NAMALWA (cell line): ENCODE measurements at regions not wholly inside any gene's neighbourhood (a gene's known extent, or its start where the extent isn't known, plus 50 kb on each side); places are given as distances from the start of the nearest gene placed in this dataset.
"Not testable (repeated sequence)": the region's sequence is repeated elsewhere in the genome, so short reads cannot be mapped to it uniquely, and the experiment has no call there.

Experiments used
- DNase-seq: peaks from one replicate; pipeline ENCODE4 v3.0.0-alpha.2; 2015; ENCODE audit warnings: low spot score

DNA sequence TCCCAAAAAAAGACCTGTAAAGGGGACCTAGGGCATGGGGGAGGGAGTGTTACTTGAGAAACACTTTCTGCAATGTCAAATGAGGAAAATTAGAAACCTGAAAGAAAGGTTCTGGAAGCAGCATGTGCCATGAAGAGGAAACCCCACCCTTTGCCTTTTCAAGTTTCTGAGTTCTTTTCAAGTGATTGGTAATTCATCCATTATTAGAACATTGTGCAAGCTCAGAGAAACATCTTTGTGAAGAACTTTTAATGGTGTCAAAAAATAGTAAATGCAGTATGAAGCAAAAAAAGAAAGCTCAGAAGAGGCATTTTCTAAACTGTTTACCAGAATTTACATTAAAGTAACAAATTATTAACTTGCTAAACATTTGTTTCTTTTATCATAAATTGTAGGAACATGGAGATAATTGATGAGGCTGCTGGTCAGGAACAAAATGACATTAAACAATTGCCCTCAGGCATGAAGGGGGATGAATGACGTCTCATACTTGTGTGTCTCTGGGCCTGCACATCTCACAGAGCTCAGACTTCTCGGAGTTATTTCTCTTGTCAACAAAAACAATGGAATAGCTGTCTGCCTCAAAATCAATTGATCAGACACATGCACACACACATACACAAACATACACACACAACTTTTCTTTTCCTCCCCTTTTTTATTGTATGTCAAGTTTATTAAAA lies 1946.0 kb upstream of the CDH6 start:
- no peak for DNase-seq

DNA sequence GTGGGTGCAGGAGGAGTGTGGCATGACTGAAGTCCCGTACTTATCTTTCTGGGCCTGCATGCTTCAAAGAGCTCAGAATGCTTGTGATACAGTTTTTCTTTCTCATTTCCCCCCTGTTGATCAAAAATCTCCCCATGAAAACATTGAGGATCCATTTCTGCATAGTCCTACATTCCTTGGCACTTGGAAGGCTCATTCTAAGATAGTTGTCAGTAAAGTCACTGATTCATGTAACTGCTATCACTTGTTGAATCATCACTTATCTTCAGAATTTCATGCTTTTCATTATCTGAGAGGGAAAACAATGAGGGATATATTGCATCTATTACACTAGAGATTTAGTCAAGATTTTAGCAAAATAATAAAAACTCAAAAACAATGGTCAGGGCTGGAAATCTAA lies 1953.1 kb upstream of the CDH6 start:
- DNase-seq, result no peak

GRCh38 chr5:29239606-29240005 lies 1953.9 kb upstream of the CDH6 start:
- DNase-seq, result no peak

DNA sequence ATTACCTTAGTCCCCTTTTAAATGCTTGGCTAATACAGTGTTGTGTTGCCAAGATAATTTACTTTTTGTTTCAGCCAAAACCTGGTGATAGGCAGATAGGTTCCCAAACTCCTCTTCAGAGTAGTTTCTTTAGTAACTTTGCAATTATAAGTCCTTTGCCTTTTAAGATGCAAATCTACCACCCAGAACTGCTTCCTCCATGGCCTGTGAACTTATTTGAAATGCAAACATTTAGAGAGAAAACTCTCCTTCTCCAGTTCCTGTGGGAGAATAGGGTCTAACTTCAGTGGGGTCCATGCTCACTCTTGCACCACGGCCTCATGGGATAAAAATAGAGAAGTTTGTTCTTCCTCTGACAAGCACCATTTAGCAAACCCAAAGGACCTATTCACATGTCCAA lies 1955.4 kb upstream of the CDH6 start:
- no peak for DNase-seq

- no peak for DNase-seq
These were observed 1962.3 kb upstream of the CDH6 start for GRCh38 chr5:29231154-29231553.

DNA sequence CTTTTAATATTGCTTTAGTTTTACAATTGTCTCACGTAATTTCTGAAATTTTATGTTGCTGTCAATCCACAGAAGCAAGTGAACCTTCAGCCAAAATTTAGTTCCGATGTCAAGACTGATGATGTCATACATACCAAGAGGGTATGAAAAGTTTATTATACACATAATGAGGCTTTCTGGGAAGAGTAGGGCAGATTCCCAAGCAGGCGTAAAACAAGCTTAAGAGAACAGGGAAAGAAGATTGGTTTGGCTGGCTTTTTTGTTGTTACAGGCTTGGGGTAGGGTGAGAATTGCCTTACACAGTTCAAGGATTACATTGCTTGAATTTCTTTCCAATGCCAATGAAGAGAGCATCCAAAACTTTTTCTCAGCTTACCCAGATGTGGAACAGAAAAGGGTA lies 1962.9 kb upstream of the CDH6 start:
- no peak for DNase-seq

- no peak for DNase-seq
These were observed 1964.0 kb upstream of the CDH6 start for GRCh38 chr5:29229461-29229860.

- no peak for DNase-seq
These were observed 1975.3 kb upstream of the CDH6 start for GRCh38 chr5:29218138-29218537.

DNA sequence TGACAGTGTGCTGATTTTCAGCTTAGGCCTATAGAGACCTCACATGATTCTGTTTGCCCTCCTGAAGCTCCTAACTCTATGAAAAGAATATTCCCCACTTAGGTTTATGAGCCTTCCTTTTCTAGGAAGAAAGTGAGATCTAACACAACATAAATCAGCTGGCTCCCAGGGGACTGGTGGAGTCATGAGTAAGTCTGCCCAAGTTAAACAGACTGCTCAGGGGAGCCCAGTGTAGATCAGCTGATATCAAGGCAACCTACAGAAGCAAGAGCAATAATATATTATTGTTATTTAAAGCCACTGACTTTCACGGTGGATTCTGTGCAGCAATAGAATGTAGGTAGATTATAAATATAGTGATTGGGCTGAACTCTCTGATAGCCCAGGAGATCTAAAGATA lies 1978.6 kb upstream of the CDH6 start:
- DNase-seq, result no peak

- DNase-seq, result no peak
These were observed 1980.0 kb upstream of the CDH6 start for GRCh38 chr5:29213475-29213874.

GRCh38 chr5:29208024-29208423 lies 1985.5 kb upstream of the CDH6 start:
- no peak for DNase-seq

- DNase-seq, result no peak
These were observed 1990.4 kb upstream of the CDH6 start for GRCh38 chr5:29203049-29203448.

DNA sequence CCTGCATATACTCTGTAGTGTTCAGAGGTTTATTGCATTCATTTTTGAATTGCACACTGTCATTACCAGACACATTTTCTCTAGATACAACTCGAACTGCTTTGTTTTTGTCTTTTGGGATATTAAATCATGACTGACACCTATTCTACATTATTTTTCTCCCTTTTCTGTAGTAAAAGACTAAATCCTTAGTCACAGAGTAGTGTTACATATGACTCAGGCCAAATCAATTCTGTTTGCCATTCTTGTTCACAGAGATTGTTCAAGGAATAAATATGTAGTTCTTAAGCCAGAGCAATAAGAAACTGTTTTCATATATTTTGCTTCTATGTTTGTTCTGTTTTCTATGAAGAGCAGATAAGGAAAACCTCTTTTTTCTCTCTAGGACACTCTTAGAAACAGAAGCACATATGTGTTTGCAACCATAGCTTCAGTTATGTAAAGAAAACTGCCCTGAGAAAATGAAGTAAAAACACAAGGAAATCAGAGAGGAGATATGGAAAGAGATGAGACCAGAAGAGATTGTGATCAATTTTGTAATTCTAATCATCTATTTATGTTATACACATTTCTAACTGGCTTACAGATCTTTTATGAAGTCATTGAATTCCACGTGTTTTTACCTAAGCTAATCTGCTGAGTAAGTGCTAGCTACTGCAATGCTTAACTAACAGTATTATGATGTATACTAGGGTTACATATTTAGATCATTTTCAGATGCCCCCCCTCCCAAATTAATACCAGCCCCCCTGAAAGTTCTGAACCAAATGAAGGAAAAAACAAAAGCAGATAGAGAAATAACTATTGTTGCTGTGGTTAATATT lies 1995.6 kb upstream of the CDH6 start:
- no peak for DNase-seq

DNA sequence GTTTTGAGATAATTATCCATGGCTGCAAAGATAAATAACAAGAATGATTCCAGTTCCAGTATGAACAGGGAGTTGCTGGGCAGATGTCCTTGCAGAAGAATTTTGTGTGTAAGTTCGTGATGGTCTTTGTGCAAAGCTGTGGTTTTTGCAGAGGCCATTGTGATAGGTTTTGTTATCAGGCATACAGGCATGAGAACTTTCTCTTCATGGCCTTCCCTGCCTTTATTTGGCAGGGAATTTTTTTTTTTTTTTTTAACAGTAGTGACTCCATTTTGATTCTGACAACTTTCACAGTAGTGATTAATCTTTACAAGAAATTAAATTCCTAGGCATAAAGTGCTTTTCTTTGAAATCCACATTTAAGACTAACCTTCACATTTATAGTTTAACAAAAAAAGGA lies 1999.5 kb upstream of the CDH6 start:
- no peak for DNase-seq

DNA sequence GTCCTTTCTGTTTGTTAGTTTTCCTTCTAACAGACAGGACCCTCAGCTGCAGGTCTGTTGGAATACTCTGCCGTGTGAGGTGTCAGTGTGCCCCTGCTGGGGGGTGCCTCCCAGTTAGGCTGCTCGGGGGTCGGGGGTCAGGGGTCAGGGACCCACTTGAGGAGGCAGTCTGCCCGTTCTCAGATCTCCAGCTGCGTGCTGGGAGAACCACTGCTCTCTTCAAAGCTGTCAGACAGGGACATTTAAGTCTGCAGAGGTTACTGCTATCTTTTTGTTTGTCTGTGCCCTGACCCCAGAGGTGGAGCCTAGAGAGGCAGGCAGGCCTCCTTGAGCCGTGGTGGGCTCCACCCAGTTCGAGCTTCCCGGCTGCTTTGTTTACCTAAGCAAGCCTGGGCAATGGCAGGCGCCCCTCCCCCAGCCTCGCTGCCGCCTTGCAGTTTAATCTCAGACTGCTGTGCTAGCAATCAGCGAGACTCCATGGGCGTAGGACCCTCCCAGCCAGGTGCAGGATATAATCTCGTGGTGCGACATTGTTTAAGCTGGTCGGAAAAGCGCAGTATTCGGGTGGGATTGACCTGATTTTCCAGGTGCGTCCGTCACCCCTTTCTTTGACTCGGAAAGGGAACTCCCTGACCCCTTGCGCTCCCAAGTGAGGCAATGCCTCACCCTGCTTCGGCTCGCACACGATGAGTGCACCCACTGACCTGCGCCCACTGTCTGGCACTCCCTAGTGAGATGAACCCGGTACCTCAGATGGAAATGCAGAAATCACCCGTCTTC lies 2002.0 kb upstream of the CDH6 start:
- DNase-seq, result not testable (repeated sequence)

DNA sequence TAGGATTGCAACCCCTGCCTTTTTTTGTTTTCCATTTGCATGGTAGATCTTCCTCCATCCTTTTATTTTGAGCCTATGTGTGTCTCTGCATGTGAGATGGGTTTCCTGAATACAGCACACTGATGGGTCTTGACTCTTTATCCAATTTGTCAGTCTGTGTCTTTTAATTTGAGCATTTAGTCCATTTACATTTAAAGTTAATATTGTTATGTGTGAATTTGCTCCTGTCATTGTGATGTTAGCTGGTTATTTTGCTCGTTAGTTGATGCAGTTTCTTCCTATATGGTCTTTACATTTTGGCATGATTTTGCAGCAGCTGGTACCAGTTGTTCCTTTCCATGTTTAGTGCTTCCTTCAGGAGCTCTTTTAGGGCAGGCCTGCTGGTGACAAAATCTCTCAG lies 2003.1 kb upstream of the CDH6 start:
- not testable (repeated sequence) for DNase-seq

DNA sequence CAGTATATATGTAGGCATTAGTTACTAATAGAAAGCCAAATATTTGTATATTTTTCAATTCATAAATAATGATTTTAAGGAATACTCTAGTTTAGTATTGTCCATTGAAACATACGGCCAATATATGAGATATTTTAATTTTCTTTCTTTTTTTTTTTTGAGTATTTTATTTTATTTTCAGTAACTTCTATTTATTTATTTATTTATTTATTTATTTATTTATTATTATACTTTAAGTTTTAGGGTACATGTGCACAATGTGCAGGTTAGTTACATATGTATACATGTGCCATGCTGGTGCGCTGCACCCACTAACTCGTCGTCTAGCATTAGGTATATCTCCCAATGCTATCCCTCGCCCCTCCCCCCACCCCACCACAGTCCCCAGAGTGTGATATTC lies 2007.1 kb upstream of the CDH6 start:
- DNase-seq, result not testable (repeated sequence)

GRCh38 chr5:29185558-29185957 lies 2007.9 kb upstream of the CDH6 start:
- no peak for DNase-seq

- DNase-seq, result no peak
These were observed 2017.7 kb upstream of the CDH6 start for GRCh38 chr5:29175774-29176173.

GRCh38 chr5:29170599-29170998 lies 2022.9 kb upstream of the CDH6 start:
- DNase-seq, result no peak

DNA sequence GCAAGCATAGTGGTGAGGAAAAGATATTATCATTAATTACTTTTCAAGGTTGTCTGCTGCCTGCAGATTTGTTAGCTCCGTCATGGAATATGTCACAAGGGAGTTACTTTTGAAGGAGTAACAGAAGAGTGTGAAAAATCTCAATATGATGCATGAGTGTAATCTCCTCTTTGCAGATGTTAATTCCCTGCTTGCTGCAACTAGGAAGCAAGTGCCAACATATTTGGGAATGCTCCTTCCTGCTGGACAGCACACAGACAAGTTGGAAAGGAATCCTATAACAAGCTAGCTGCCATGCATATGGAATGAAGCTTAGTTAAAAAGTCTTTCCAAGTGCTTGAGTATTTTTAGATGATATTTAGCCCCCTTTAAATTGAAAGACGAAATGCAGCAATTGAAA lies 2023.6 kb upstream of the CDH6 start:
- no peak for DNase-seq

DNA sequence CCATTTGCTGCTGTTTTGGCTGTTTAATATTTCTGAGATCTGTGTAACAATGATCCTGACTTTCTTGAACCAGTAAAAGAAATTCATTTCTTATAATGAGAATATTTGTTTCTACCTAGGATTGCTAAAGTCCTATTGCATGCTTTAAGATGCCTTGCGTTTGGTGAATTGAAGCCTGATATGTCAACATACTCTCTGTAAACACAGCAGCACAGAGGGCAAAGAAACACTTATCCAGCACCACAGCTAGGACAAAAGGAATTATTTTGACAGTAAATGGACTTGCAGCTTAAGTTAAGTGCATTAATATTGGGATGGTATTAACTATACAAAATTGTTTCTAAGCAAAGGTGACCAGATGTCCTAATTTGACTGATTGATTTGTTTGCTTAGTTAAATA lies 2031.2 kb upstream of the CDH6 start:
- no peak for DNase-seq
